ENCODE measurements at regions not wholly inside any gene's neighbourhood (a gene's known extent, or its start where the extent isn't known, plus 50 kb on each side); places are given as distances from the start of the nearest gene placed in this dataset.

DNA sequence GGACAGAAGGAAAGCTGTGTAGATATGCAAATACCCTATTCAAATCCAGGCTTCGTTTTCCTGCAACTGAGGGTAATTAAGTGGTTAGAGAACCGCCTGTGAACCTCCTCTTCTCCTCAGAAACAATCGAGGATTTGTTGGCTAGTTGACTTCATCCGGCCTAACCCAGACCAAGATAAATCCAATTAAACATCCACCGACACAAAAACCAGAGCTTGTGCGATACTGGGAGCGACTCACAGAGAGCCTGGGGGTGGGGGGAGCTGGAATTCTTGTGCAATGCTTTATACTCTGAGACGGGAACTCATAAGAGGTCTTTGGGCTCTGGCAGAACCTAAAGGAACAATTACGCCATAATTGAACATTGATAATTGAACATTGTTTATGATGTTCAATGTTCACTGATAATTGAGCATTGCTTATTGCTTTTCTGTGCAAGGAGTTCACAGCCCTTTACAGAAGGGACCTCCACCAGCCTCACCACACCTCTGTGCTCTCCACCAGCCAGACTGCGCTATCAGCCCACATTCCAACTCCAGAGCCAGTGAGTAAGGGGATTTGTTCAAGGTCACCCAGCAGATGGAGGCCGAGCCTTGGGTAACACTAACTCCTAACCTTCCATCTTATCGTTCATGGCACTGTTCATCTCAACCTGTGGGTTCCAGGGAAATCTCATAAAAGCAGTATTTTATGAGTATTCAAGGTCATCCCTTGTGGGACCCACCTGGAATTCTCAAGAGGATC lies 429.6 kb upstream of the JARID2 start:
- intact Hi-C loops (cut with micrococcal nuclease), result no loop called here

DNA sequence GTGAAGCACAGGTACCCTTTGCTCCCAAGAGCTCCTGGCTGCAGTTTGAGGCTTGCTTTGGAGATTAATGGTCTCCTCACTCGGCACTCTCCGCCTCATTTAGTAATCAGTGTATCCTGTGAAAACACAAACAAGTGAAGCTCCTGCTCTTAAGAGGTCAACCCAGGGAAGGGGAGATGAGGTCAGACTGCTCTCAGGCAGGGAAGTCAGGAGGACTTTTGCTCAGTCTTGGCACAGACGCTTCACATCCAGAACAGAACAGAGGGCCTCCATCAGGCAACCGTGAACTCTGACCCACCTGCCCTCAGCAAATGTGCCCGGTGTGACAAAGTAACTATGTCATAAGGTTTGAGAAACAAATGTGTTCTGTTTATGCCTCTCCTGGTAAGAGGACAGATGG lies 428.8 kb upstream of the JARID2 start:
- intact Hi-C loops (cut with micrococcal nuclease), result no loop called here

DNA sequence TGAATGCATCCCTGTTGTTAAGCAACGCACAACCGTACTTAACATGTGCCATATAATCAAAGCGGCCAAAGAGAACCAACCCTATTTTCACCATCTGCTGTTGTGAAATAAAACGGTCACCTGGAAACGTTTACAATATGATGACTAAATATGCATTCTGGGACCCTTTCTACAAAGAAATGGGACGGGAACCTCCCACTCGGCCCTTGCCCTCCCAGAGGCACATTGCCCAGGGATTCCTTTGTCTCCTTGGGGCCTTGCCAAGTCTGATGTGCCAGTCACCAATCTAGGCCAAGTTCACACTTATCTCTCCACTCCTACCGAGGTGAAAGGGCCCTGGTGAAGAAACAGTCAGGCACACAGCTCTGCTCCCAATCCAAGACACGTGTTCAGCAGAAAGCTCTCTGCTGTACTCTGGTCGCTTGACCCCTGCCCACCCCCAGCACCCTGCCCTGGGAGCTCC lies 427.4 kb upstream of the JARID2 start:
- intact Hi-C loops (cut with micrococcal nuclease), result no loop called here

DNA sequence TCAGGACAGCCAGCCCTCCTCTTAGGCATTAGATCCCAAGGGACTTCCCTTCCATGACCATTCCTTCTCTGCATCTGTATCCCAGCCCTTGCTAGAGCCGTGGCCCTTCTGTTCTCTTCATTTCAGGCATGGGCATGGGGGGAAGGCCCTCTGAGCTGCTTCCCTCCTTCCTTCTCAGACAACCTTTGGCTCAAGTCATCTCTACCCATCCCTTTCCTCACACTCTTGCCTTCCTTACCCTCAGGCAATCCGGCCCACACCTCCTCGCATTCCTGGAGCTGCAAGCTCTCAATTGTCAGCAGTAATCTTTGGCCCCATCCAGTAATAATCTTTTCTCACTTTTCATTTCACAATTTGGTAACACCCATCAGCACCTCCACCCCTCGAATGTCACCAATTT lies 426.9 kb upstream of the JARID2 start:
- intact Hi-C loops (cut with micrococcal nuclease), result no loop called here

DNA sequence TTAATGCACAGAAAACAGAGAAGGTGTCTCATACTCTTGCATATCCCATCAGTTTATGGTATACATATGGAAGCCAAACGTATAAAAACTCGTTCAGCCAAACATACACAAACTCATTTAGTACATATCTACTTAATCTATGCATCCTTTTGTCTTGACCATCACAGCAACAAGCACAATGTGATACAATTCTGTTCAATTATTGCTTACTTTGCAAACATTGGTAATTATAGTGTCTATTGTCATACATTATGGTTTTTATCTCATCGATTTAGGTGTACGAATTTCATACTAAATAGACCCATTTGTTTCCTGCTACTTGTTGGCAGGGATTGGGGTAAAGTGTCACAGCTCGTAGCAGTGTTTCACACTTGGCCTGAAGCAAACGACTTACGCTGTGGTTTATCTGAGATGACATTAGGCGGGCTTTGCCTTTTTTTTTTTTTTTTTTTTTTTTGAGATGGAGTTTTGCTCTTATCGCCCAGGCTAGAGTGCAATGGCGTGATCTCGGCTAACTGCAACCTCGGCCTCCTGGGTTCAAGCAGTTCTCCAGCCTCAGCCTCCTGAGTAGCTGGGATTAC lies 425.9 kb upstream of the JARID2 start:
- intact Hi-C loops (cut with micrococcal nuclease), result no loop called here

DNA sequence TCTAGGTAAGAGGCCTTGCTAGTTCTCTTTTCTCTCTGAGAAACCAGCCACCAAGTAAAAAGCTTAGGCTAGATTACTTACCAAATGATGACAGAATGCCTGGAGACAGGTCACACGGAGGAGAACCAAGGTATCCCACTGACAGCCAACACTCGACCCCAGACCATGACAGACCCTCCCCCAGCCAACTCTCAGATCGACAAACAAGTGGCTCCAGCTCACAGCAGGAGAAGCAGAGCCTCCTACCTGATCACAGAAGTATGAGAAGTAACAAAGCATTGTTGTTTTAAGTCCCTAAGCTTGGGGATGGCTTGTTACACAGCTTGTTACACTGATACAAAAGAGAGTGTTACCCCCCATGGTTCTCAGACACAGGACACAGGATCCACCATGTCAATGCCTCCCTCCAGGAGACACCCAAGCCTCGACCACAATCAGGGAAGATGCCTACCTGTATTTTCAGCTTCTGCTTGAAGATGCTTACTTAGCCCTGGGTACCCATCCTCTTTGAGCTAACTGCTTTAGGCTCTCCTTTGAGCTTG lies 423.8 kb upstream of the JARID2 start:
- intact Hi-C loops (cut with micrococcal nuclease), result no loop called here

DNA sequence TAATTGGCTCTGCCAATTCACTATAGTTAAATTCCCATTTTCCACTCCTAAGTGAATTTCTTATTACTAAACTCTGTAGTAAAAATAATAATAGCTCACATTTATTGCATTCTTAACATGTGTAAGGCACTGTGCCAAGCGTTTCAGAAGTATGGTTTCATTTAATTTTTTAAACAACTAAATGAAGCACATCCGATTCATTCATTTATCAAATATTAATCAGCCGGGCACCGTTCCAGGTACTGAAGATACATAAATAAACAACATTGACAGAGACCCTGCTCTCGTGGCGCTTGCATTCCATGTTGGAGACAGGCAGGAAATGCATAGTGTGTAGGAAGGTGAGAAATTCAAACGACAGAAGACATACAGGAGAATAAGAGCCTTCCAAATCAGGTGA lies 423.2 kb upstream of the JARID2 start:
- intact Hi-C loops (cut with micrococcal nuclease), result no loop called here

DNA sequence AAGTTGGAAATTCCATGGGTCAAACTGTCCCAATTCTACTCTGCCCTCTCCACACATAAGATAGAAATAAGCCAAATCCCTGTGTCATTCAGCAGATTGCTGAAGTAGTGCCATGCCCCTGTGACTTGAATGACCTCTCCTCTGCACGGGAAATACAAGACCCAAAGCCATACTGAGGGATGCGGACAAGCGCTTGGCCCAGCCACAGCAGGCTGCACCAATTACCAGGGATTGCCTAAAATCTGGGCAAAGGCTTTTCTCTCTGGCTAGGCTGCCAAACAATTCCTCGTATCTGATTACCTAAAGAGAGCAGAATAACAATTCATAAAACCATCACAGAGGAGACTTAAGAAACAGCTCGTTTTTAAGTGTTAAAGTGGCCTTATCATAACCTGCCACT lies 421.8 kb upstream of the JARID2 start:
- intact Hi-C loops (cut with micrococcal nuclease), result no loop called here

DNA sequence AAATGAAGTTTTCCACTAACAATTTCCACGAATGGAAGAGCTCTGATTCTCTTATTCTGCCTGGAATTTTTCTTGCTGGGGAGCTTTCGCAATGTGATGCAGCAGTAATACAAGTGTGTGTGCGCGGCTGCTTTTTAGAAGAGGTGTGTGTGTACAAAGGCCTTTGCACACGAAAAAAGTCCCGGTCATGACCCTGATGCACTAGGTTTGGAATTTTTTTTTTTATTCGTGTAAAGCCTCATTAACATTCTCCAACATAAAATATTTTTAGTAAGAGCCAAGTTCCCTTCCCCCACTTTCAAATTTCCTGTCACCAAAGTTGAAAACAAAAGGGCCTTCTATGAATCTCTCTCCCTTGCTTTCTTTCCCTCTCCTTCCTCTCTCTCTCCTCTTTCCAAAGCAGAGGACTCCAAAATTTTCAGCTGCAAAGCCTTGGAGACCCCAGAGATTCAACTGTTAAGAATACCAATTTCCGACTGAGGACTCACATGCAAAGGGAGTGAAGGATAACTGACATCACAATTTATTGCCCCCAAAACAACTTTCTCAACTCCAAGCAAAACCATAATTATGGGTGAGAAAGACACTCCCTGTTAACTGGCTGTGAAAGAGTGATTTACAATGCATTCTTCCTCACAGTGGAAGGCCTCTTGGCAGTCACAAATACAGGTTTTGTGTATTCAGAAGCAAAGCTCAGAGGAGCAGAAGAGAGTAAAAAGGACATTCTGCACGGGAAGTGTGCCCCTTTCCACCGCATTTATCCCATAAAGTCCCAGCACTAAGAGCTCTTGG lies 421.2 kb upstream of the JARID2 start:
- intact Hi-C loops (cut with micrococcal nuclease), result no loop called here

DNA sequence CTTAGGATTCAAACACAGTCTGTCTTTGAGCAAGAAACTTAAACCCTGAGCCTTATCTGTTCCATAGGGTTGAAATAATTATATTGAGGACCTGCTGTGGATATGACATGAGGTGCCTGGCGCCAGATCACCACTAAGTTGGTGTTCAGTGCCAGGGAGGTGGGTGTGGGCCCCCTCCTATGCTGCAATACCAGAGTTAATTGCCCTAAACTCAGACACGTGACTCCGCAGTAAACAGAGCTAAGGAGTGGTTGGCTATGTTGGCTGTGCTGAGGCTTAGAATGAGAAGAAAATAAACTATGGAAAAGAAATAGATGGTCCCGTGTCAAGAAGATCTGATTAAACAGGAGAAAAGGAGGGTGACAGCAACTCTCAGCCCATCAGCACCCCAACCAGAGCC lies 419.4 kb upstream of the JARID2 start:
- intact Hi-C loops (cut with micrococcal nuclease), result no loop called here

DNA sequence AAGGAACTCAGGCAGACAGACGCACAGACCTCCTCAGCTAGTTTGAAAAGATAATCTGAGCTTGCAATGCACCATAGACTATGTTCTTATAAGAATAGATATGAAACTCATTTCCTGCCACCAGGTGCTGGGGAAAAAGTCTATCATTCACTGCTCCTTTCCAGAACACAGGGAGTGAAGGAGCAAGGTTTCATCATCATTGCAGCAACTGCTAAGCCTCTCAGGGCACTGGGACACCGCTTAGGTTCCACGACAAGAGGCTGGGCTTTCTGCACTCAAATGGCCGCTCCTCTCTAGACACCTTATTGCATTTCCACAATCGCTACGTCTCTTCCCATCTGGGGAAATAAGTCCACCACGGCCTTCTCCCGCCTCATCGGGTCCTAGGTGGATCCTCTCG lies 418.5 kb upstream of the JARID2 start:
- intact Hi-C loops (cut with micrococcal nuclease), result no loop called here

DNA sequence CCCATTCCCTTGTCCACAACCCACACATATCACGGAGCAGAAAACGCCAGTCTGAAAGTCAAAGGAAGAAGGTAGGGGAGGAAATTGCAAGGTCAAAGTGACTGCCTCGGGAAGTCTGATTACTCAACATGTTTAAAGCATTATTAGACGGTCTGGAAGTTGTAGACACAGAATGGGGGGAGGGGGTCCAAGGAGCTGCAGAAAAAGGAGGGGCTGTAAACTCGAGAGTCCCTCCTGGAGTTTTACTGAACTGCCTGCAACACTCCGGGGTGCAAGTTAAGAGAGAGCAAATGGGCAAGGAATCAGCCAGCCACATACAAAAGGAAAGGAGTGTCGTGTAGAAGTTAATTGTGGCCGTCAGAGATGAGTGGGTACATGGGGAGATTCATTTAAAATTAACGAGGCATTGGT lies 417.7 kb upstream of the JARID2 start:
- intact Hi-C loops (cut with micrococcal nuclease), result no loop called here

DNA sequence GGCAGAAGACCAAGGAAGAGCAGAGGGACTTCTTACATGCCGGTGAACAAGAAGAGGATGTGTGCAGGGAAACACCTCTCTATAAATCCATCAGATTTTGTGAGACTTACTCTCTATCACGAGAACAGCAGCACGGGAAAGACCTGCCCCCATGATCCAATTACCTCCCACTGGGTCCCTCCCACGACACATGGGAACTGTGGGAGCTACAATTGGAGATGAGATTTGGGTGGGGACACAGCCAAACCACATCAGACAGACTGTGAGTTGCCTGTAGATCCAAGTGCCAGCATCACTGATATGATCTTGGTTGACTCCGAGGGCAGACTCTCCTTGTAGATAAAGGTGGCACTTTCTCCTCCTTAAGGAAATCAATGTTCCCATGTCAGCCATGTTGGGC lies 414.8 kb upstream of the JARID2 start:
- intact Hi-C loops (cut with micrococcal nuclease), result no loop called here

DNA sequence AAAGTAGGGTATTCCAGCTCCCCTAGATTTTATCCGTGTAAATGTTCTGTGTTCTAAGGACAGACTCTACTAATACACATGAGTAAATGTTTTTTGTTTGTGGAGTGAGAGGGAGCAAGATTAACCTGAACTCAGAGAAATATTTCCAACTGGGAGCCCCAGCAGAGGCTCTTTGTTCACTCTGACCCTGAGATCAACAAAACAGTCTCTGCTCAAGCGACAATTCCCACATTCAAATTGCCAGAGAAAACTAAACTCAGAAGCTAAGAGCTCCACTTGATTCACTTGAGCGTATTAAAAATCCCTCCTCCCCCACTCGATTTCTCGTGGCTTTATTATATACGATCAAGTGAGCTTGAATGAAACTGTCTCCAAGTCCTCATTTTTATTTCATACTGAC lies 413.9 kb upstream of the JARID2 start:
- intact Hi-C loops (cut with micrococcal nuclease), result no loop called here

DNA sequence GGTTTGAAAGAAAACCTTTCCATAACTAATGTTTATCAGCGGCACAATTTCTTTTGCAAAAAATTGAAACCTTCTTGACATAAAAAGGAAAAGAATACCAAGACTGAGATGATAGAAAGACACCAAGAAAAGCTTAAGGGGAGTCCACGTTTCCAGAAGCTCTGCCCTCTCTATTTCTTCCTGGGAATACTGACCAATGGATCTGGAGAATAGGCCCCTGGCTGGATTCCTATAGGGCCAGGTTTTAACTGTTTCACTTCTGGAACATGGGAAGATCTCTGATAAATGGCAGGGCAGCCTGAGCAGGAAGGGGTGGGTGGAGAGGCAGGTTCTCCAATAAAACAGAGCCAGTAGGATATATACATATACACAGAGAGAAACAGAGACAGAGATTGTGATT lies 413.4 kb upstream of the JARID2 start:
- intact Hi-C loops (cut with micrococcal nuclease), result no loop called here

DNA sequence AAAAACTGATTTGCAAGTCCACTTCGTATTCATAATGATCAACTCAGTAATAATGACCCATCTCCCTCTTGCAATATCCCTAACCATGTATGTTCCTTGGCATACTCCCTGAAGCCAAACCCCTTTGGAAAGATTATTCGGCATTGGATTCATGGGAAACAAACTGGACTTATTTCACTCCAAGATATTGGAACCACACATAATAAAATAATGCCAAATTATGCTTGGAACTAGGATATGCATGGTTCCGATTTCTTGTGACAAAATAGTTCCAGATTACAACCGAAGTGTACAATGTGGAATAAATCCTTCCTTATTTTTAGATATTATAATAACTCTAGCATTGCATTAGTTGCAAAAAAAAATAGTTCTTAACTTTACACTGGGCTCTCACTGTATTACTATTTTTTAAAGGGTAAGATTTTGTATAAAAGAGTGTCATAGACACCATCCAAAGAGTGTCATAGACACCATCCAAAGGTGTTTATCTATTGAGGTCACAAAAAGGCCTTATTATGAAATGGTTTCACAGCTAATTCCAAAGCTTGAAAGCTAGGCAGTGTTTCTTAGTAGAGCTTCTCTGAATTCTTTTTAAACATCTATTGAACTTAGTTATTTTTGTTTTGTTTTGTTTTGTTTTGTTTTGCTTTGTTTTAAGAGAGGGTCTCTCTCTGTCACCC lies 410.9 kb upstream of the JARID2 start:
- intact Hi-C loops (cut with micrococcal nuclease), result no loop called here

DNA sequence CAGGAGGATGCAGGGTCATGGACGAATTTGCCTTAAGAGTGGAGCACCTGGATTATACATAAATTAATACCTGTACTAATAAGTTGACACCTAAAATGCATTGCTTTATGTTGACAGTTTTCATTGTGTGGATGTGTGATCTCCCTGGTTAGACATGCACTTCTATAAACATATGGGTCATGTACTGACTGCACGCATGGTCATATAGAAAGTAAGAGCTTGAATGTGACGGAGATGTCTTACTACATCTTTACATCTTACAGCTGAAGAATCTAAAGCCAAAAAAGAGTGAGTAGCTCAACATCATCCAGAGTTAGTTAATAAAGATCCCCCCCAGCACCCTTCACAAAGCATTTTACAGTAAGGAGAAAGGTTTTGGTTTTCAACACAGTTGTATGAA lies 408.4 kb upstream of the JARID2 start:
- intact Hi-C loops (cut with micrococcal nuclease), result no loop called here

DNA sequence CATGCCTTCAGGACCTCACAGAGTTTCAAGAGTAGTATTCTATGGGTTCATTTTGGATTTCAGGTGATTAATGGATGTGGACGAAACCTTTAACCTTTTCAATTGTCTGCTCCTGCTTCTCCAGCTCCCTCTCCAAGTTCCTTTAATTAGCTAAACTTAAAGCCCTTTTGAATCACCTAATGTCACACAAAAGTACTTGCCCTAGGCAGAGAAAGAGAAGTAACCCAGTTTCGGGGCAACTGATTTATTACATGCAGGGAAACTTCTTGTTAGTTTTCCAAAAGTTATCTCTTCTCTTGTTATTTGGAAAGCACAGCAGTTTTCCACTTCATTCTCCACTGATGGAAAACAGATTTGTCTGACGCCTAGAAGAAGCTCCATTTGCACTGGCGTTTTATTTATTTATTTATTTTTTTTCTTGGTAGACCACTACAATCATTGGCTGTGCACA lies 407.7 kb upstream of the JARID2 start:
- intact Hi-C loops (cut with micrococcal nuclease), result no loop called here

DNA sequence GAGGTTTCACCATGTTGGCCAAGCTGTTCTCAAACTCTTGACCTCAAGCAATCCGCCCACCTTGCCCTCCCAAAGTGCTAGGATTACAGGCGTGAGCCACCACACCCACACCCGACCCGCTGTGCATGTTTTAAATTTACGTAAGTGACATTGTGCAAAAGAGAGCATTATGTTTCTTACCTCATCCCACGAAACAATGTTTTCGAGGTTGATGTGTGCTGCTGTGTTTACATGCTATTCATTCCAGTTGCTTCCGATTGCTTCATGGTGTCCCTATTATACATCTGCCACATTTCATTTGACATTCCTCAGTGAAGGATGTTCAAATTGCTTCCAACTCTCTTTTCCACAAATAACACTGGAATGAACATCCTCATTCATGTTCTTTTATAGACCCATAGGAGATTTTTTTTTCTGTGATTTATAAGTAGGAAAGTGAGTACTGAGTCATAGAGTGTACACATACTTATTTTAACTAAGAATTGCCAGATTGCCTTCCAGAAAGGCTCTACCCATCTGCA lies 403.9 kb upstream of the JARID2 start:
- intact Hi-C loops (cut with micrococcal nuclease), result no loop called here

DNA sequence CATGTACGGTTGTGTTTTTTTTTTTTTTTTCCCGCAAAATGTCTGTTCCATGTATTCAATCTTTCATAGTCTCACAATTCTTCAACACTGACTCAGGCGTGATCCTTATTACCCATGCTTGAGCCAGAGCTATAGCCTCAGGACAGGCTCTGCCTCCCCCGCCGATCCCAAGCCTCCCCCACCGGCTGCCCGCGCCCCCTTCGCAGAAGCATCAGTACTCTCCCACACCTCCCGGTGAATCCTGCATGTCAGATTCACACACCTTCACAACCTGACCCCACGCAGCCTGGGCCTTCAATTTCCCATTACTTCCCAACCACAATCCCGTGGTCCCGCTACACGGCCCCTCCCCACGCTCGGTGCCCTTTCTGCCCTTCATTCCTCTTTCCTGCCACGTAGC lies 401.5 kb upstream of the JARID2 start:
- intact Hi-C loops (cut with micrococcal nuclease), result no loop called here

DNA sequence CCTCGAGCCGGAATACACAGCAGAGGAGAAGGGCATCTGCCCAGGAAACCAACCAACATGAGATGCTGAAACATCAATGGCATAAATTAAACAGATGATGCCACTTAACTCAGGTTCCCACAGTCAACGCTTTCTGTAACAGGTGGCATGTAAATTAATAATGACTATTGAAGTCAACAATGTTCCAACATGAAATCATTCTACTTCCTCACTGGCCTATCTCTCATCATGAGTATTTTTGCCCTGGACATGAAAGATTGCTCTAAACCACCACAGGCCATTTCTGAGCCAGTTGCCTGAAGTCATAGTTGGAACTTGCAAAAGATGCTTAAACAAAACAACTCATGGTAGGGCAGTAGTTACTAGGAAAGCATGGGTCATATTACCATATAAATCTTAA lies 397.9 kb upstream of the JARID2 start:
- intact Hi-C loops (cut with micrococcal nuclease), result no loop called here

All from T-helper 1 cell treated with Interleukin-12 subunit alpha and Interleukin-12 subunit beta and Interleukin-4 antibody, amounts not matched to agents 30 ng/mL and 1 ng/mL, for 36 hours (primary cell).